Mesenchymal stem cell (in vitro differentiated cells and primary cell): ENCODE measurements at regions not wholly inside any gene's neighbourhood (a gene's known extent, or its start where the extent isn't known, plus 50 kb on each side); places are given as distances from the start of the nearest gene placed in this dataset.

Experiments used
- DNase-seq: peaks from one replicate; pipeline ENCODE4 v3.0.0-alpha.2; 2013
- H2AFZ ChIP-seq: one replicate; pipeline ENCODE4 v1.6.1; 2013; ENCODE audit warnings: low read depth, mild to moderate bottlenecking, control low read depth, inconsistent platforms, low read length, moderate library complexity
- H2AK5ac ChIP-seq: 2 replicates; pipeline ENCODE4 v1.6.1; 2013; ENCODE audit warnings: low read length, moderate library complexity, mild to moderate bottlenecking, inconsistent platforms; ENCODE audit not compliant: severe bottlenecking
- H2BK120ac ChIP-seq: one replicate; pipeline ENCODE4 v1.6.1; 2013; ENCODE audit warnings: low read depth, mild to moderate bottlenecking, inconsistent platforms, low read length, moderate library complexity
- H2BK12ac ChIP-seq, 2 experiments: one replicate each; pipeline ENCODE4 v1.6.1; 2013; ENCODE audit warnings: inconsistent platforms in 2 of 2, low read length in 2 of 2, mild to moderate bottlenecking in 2 of 2, moderate library complexity in 2 of 2, control low read depth in 1 of 2
- H2BK15ac ChIP-seq: one replicate; pipeline ENCODE4 v1.6.1; 2013; ENCODE audit warnings: mild to moderate bottlenecking, low read depth, inconsistent platforms; ENCODE audit not compliant: poor library complexity, severe bottlenecking
- H2BK5ac ChIP-seq: 2 replicates; pipeline ENCODE4 v1.6.1; 2013; ENCODE audit warnings: low read depth, mild to moderate bottlenecking, low read length, control low read depth, inconsistent platforms; ENCODE audit not compliant: poor library complexity, severe bottlenecking
- H3K14ac ChIP-seq, 2 experiments: one replicate each; pipeline ENCODE4 v1.6.1; 2013; ENCODE audit warnings: inconsistent platforms in 2 of 2, low read length in 2 of 2, control low read depth in 1 of 2, mild to moderate bottlenecking in 1 of 2, moderate library complexity in 1 of 2
- H3K18ac ChIP-seq, 2 experiments: one replicate each; pipeline ENCODE4 v1.6.1; 2013; ENCODE audit warnings: inconsistent platforms in 2 of 2, low read length in 2 of 2, control low read depth in 1 of 2, low read depth in 1 of 2, mild to moderate bottlenecking in 1 of 2
- H3K23ac ChIP-seq, 2 experiments: one replicate each; pipeline ENCODE4 v1.6.1; 2013; ENCODE audit warnings: inconsistent platforms in 2 of 2, low read length in 2 of 2, mild to moderate bottlenecking in 2 of 2, moderate library complexity in 2 of 2, control low read depth in 1 of 2
- H3K27ac ChIP-seq: 2 replicates; pipeline ENCODE4 v1.5.1; 2013; ENCODE audit warnings: mild to moderate bottlenecking, moderate library complexity, low read length, control low read depth, inconsistent platforms; ENCODE audit not compliant: poor library complexity, severe bottlenecking
- H3K27me3 ChIP-seq, 2 experiments: 2 replicates each; pipeline versions ENCODE4 v1.6.1 to v1.7.0; 2013; ENCODE audit warnings: low read length in 2 of 2, mild to moderate bottlenecking in 2 of 2, moderate library complexity in 2 of 2, control low read depth in 1 of 2, inconsistent platforms in 1 of 2; ENCODE audit not compliant: control insufficient read depth in 1 of 2, insufficient read depth in 1 of 2
- H3K36me3 ChIP-seq, 2 experiments: 2 replicates each; pipeline versions ENCODE4 v1.6.1 to v1.7.0; 2013; ENCODE audit warnings: low read length in 2 of 2, control low read depth in 1 of 2, inconsistent platforms in 1 of 2, low read depth in 1 of 2, mild to moderate bottlenecking in 1 of 2; ENCODE audit not compliant: insufficient read depth in 2 of 2, control insufficient read depth in 1 of 2
- H3K4ac ChIP-seq, 2 experiments: one replicate each; pipeline ENCODE4 v1.6.1; 2013; ENCODE audit warnings: inconsistent platforms in 2 of 2, low read length in 2 of 2, mild to moderate bottlenecking in 2 of 2, moderate library complexity in 2 of 2, control low read depth in 1 of 2, low read depth in 1 of 2
- H3K4me1 ChIP-seq: 2 replicates; pipeline ENCODE4 v1.6.1; 2013; ENCODE audit warnings: low read depth, low read length, control low read depth; ENCODE audit not compliant: control insufficient read depth, insufficient read depth
- H3K4me2 ChIP-seq: 2 replicates; pipeline ENCODE4 v1.6.1; 2013; ENCODE audit warnings: low read length, mild to moderate bottlenecking, inconsistent platforms; ENCODE audit not compliant: poor library complexity, severe bottlenecking
- H3K4me3 ChIP-seq, 2 experiments: 2 replicates each; pipeline versions ENCODE4 v1.5.1 to v1.7.0; 2013; ENCODE audit warnings: low read length in 2 of 2, mild to moderate bottlenecking in 2 of 2, control low read depth in 1 of 2, low read depth in 1 of 2; ENCODE audit not compliant: insufficient read depth in 1 of 2
- H3K79me1 ChIP-seq: replicated peaks from 2 replicates; pipeline ENCODE4 v1.6.1; 2013; ENCODE audit warnings: mild to moderate bottlenecking, control low read depth, low read length, inconsistent platforms; ENCODE audit not compliant: poor library complexity, severe bottlenecking
- H3K9ac ChIP-seq: 2 replicates; pipeline ENCODE4 v1.7.0; 2013; ENCODE audit warnings: mild to moderate bottlenecking, low read length, moderate library complexity
- H3K9me3 ChIP-seq: 2 replicates; pipeline ENCODE4 v1.7.0; 2013; ENCODE audit warnings: mild to moderate bottlenecking, low read length; ENCODE audit not compliant: control insufficient read depth
- H4K8ac ChIP-seq: one replicate; pipeline ENCODE4 v1.6.1; 2013; ENCODE audit warnings: inconsistent platforms, mild to moderate bottlenecking, low read length, moderate library complexity
- H4K91ac ChIP-seq: one replicate; pipeline ENCODE4 v1.6.1; 2013; ENCODE audit warnings: mild to moderate bottlenecking, low read length, inconsistent platforms
- WGBS: methylation state at CpG from one replicate; pipeline ENCODE4 v1.1.7; 2013; ENCODE audit warnings: mixed read lengths; 5-methylcytosine and 5-hydroxymethylcytosine counted together

GRCh38 chr13:104967836-104968630 lies 1567.4 kb downstream of the EFNB2 start:
- Histone ChIP-seq H2AK5ac (no peak overlapping the region), H3K9ac (no peak overlapping the region), H3K4me2 (no peak overlapping the region), H2BK15ac (no peak overlapping the region), H3K27me3 (no peaks in the 10 kb centered on the region), H3K4me1 (no peaks in the 10 kb centered on the region), H2BK12ac (no peak overlapping the region), H2BK5ac (no peak overlapping the region), H3K14ac (no peak overlapping the region), H4K91ac (no peak overlapping the region), H2AFZ (no peak overlapping the region), H3K4ac (no peak overlapping the region), H3K4me3 (no peak overlapping the region), H3K36me3 (no peaks in the 10 kb centered on the region), H3K27ac (no peak overlapping the region), H3K9me3 (peaks cover 1% of the 10 kb centered on the region), H3K23ac (no peak overlapping the region), H4K8ac (no peak overlapping the region), H2BK120ac (no peak overlapping the region), H3K18ac (no peak overlapping the region), H3K79me1 (no peaks in the 10 kb centered on the region)
- WGBS, result 94% methylated on average over 5 of the region's 9 CpGs
- DNase-seq, result no peak

GRCh38 chr13:104967376-104967775 lies 1568.1 kb downstream of the EFNB2 start:
- Histone ChIP-seq H3K14ac (no peak overlapping the region), H3K36me3 (no peaks in the 10 kb centered on the region), H3K4me1 (no peaks in the 10 kb centered on the region), H3K9me3 (peaks cover 5% of the 10 kb centered on the region), H2BK120ac (no peak overlapping the region), H3K79me1 (no peaks in the 10 kb centered on the region), H3K4ac (no peak overlapping the region), H2BK15ac (no peak overlapping the region), H2AFZ (no peak overlapping the region), H3K18ac (no peak overlapping the region), H3K27ac (no peak overlapping the region), H3K9ac (no peak overlapping the region), H4K8ac (no peak overlapping the region), H2AK5ac (no peak overlapping the region), H3K23ac (no peak overlapping the region), H3K27me3 (no peaks in the 10 kb centered on the region), H3K4me3 (no peak overlapping the region), H4K91ac (no peak overlapping the region), H3K4me2 (no peak overlapping the region), H2BK5ac (no peak overlapping the region), H2BK12ac (no peak overlapping the region)
- WGBS, result 100% methylated on average over 1 of the region's 3 CpGs
- no peak for DNase-seq

GRCh38 chr13:104962411-104962810 lies 1573.1 kb downstream of the EFNB2 start:
- no peaks in the 10 kb centered on the region for H3K36me3 ChIP-seq
- 72% methylated on average over 3 of the region's 3 CpGs for WGBS
- no peak overlapping the region for H3K9ac ChIP-seq

GRCh38 chr13:104961246-104961645 lies 1574.2 kb downstream of the EFNB2 start:
- no peak for DNase-seq
- no peak overlapping the region for H3K4me3 ChIP-seq
- no peaks in the 10 kb centered on the region for H3K4me1 ChIP-seq
- H3K4ac ChIP-seq, result no peak overlapping the region
- H3K9ac ChIP-seq, result no peak overlapping the region
- H3K4me2 ChIP-seq, result no peak overlapping the region
- no peak overlapping the region for H2BK5ac ChIP-seq
- no peak overlapping the region for H3K18ac ChIP-seq
- H4K8ac ChIP-seq, result no peak overlapping the region
- no peak overlapping the region for H2BK15ac ChIP-seq
- no peak overlapping the region for H3K23ac ChIP-seq
- WGBS, result 92% methylated on average over 6 of the region's 6 CpGs
- H2AK5ac ChIP-seq, result no peak overlapping the region
- no peak overlapping the region for H2BK12ac ChIP-seq
- H3K14ac ChIP-seq, result no peak overlapping the region
- no peak overlapping the region for H2AFZ ChIP-seq
- peaks cover 18% of the 10 kb centered on the region for H3K9me3 ChIP-seq
- no peak overlapping the region for H2BK120ac ChIP-seq
- no peak overlapping the region for H4K91ac ChIP-seq
- H3K79me1 ChIP-seq, result no peaks in the 10 kb centered on the region
- no peaks in the 10 kb centered on the region for H3K27me3 ChIP-seq
- no peaks in the 10 kb centered on the region for H3K36me3 ChIP-seq
- H3K27ac ChIP-seq, result no peak overlapping the region

More at GRCh38 chr13:104962411-104962810, 1573.1 kb downstream of the EFNB2 start:
- H2AFZ ChIP-seq, result no peak overlapping the region
- H3K14ac ChIP-seq, result no peak overlapping the region
- H3K18ac ChIP-seq, result no peak overlapping the region
- H2BK12ac ChIP-seq, result no peak overlapping the region
- H2BK5ac ChIP-seq, result no peak overlapping the region
- H3K27ac ChIP-seq, result no peak overlapping the region
- H4K8ac ChIP-seq, result no peak overlapping the region
- no peak overlapping the region for H3K4me3 ChIP-seq
- no peak overlapping the region for H2BK120ac ChIP-seq
- no peaks in the 10 kb centered on the region for H3K79me1 ChIP-seq
- H3K9me3 ChIP-seq, result peaks cover 18% of the 10 kb centered on the region
- H2BK15ac ChIP-seq, result no peak overlapping the region
- H4K91ac ChIP-seq, result no peak overlapping the region
- no peak overlapping the region for H3K23ac ChIP-seq
- no peak for DNase-seq
- H3K4me1 ChIP-seq, result no peaks in the 10 kb centered on the region
- no peak overlapping the region for H3K4ac ChIP-seq
- no peak overlapping the region for H2AK5ac ChIP-seq
- H3K4me2 ChIP-seq, result no peak overlapping the region
- no peaks in the 10 kb centered on the region for H3K27me3 ChIP-seq
